Karpas-422 (cell line): ENCODE measurements at regions not wholly inside any gene's neighbourhood (a gene's known extent, or its start where the extent isn't known, plus 50 kb on each side); places are given as distances from the start of the nearest gene placed in this dataset.
"Not testable (repeated sequence)": the region's sequence is repeated elsewhere in the genome, so short reads cannot be mapped to it uniquely, and the experiment has no call there.

Experiments
- DNase-seq: peaks from one replicate; pipeline ENCODE4 v3.0.0-alpha.2; 2015
- H2AFZ ChIP-seq: fragments of 200-600 bp; sonication (generic); 2 replicates; pipeline ENCODE4 v1.6.1; 2014; ENCODE audit warnings: antibody characterized with exemption, low read length, mixed read lengths
- H3K27ac ChIP-seq: fragments of 200-600 bp; sonication (generic); 2 replicates; pipeline ENCODE4 v1.5.1; 2014; ENCODE audit warnings: mild to moderate bottlenecking, low read length, moderate library complexity
- H3K27me3 ChIP-seq: fragments of 200-600 bp; sonication (generic); 2 replicates; pipeline ENCODE4 v1.6.1; 2014; ENCODE audit warnings: low read length, mixed read lengths
- H3K36me3 ChIP-seq: fragments of 200-600 bp; sonication (generic); 2 replicates; pipeline ENCODE4 v1.6.1; 2014; ENCODE audit warnings: low read length, mixed read lengths; ENCODE audit not compliant: insufficient read depth
- H3K4me1 ChIP-seq: fragments of 200-600 bp; sonication (generic); 2 replicates; pipeline ENCODE4 v1.6.1; 2014; ENCODE audit warnings: mild to moderate bottlenecking, low read length, mixed read lengths
- H3K4me2 ChIP-seq: fragments of 200-600 bp; sonication (generic); 2 replicates; pipeline ENCODE4 v1.6.1; 2014; ENCODE audit warnings: low read length, low read depth, mild to moderate bottlenecking; ENCODE audit not compliant: poor library complexity, severe bottlenecking
- H3K4me3 ChIP-seq: fragments of 200-600 bp; sonication (generic); 2 replicates; pipeline ENCODE4 v1.5.1; 2014; ENCODE audit warnings: mild to moderate bottlenecking, antibody characterized with exemption, low read length, mixed read lengths
- H3K79me2 ChIP-seq: fragments of 200-600 bp; sonication (generic); 2 replicates; pipeline ENCODE4 v1.6.1; 2014; ENCODE audit warnings: mild to moderate bottlenecking, low read length, mixed read lengths
- H3K9ac ChIP-seq: fragments of 200-600 bp; sonication (generic); 2 replicates; pipeline ENCODE4 v1.6.0; 2014; ENCODE audit warnings: low read length
- H3K9me2 ChIP-seq: fragments of 200-600 bp; sonication (generic), shearing (Covaris generic); replicated peaks from 2 replicates; pipeline ENCODE4 v1.6.0; 2014; ENCODE audit warnings: mild to moderate bottlenecking, low read length, moderate library complexity; ENCODE audit not compliant: insufficient read depth
- H3K9me3 ChIP-seq: fragments of 300-700, 200-600 bp; sonication (generic); 2 replicates; pipeline ENCODE4 v1.6.1; 2014; ENCODE audit warnings: low read length, mixed read lengths
- H4K20me1 ChIP-seq: fragments of 200-600 bp; sonication (generic); 2 replicates; pipeline ENCODE4 v1.6.1; 2014; ENCODE audit warnings: mild to moderate bottlenecking, antibody characterized with exemption, low read length, low read depth; ENCODE audit not compliant: insufficient read depth

GRCh38 chr1:47594627-47595026 is 156.8 kb downstream of the FOXD2 start:
- Histone ChIP-seq H3K9me3 (no peaks in the 10 kb centered on the region), H3K9ac (no peak overlapping the region), H3K9me2 (no peaks in the 10 kb centered on the region), H3K36me3 (no peaks in the 10 kb centered on the region), H2AFZ (no peak overlapping the region), H3K4me2 (no peak overlapping the region), H3K4me1 (peaks cover 19% of the 10 kb centered on the region), H3K4me3 (no peak overlapping the region), H3K27me3 (no peaks in the 10 kb centered on the region), H3K79me2 (no peaks in the 10 kb centered on the region), H4K20me1 (no peaks in the 10 kb centered on the region), H3K27ac (no peak overlapping the region)
- DNase-seq: no peak

DNA sequence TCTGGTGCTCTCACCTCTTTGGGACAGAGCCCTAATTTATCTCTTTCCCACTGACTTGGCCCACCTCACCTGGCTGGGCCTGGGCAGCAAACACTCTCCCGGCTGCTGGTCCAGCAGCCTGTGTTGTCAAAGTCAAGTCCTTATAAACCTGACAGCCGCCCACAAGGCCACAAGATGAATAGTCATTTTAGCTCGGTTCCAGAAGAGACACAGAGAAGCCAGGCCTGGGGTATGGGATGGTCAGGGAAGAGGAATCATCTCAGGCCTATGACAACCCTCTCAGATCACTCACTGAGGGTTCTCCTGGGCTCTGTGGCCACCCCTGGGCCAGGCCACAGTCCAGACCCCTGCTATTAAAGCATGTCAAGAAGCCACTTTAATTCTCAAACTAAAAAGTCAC is 158.5 kb downstream of the FOXD2 start:
- H3K9me3 ChIP-seq: peaks cover 3% of the 10 kb centered on the region; the same call in 1 of the 2 replicates
- no peak overlapping the region for H3K9ac ChIP-seq
- no peak overlapping the region for H3K4me2 ChIP-seq
- 0 out of 2 replicates have a peak, but pooled peaks cover 2% of the 10 kb centered on the region for H3K36me3 ChIP-seq
- H2AFZ ChIP-seq: no peak overlapping the region
- no peak overlapping the region for H3K27ac ChIP-seq
- H3K79me2 ChIP-seq: no peaks in the 10 kb centered on the region
- H3K27me3 ChIP-seq: no peaks in the 10 kb centered on the region
- H3K4me3 ChIP-seq: no peak overlapping the region
- H4K20me1 ChIP-seq: no peaks in the 10 kb centered on the region
- H3K4me1 ChIP-seq: peaks cover 11% of the 10 kb centered on the region
- no peaks in the 10 kb centered on the region for H3K9me2 ChIP-seq
- no peak for DNase-seq

DNA sequence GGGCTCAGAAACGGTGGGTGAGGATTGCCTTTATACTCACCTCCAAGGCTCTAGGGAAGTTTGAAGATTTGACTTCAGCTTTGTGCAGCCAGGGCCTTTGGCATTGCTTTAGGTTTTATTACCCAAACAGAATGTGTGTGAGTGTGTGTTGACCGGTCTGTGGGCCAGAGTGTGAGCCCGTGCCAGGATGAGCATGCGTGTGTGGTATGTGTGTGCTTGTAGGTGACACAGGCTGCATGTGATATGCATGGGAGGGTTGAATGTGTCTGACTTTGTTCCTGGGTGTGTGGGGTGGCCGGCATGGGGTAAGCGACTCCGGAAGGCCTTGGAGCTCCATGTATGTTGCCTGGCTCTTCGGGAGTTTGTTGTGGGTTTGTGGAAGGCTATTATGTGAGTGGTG is 160.5 kb downstream of the FOXD2 start:
- Histone ChIP-seq H3K4me1 (peaks cover 11% of the 10 kb centered on the region), H3K9me3 (peaks cover 3% of the 10 kb centered on the region; the same call in 1 of the 2 replicates), H2AFZ (no peak overlapping the region), H3K9me2 (no peaks in the 10 kb centered on the region), H3K4me2 (no peak overlapping the region), H3K27me3 (no peaks in the 10 kb centered on the region), H3K79me2 (no peaks in the 10 kb centered on the region), H4K20me1 (no peaks in the 10 kb centered on the region), H3K27ac (no peak overlapping the region), H3K9ac (no peak overlapping the region), H3K4me3 (no peak overlapping the region), H3K36me3 (0 out of 2 replicates have a peak, but pooled peaks cover 2% of the 10 kb centered on the region)
- no peak for DNase-seq

DNA sequence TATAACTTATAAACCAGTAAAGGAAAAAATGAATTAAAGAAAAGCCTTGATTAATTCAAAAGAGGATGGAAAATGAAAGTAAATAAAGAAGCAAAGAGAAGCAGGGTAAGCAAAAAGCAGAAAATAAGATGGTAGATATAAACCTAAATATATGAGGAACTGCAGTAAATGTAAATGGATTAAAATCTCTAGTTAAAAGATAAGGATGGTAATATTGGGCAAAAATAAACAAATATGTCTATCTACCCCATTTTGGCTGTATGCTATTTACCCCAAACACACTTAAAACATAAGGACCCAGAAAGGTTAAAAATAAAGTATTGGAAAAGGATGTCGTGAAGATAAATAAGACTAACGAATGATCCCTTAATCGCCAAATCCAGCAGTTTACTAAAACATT is 161.9 kb downstream of the FOXD2 start:
- Histone ChIP-seq H3K79me2 (no peaks in the 10 kb centered on the region), H3K4me1 (peaks cover 11% of the 10 kb centered on the region), H3K27ac (no peak overlapping the region), H2AFZ (no peak overlapping the region), H3K4me3 (no peak overlapping the region), H3K4me2 (no peak overlapping the region), H3K9ac (no peak overlapping the region), H3K36me3 (0 out of 2 replicates have a peak, but pooled peaks cover 2% of the 10 kb centered on the region), H3K9me2 (no peaks in the 10 kb centered on the region), H3K27me3 (no peaks in the 10 kb centered on the region), H4K20me1 (no peaks in the 10 kb centered on the region), H3K9me3 (peaks cover 3% of the 10 kb centered on the region; the same call in 1 of the 2 replicates)
- no peak for DNase-seq

GRCh38 chr1:47602491-47602890 is 164.6 kb downstream of the FOXD2 start:
- H3K79me2 ChIP-seq, H3K9me3 ChIP-seq, H3K27ac ChIP-seq, H2AFZ ChIP-seq, H3K9ac ChIP-seq, H3K36me3 ChIP-seq, H3K4me3 ChIP-seq, H4K20me1 ChIP-seq, H3K9me2 ChIP-seq, H3K4me2 ChIP-seq, H3K27me3 ChIP-seq, DNase-seq: not testable (repeated sequence)
- peaks cover 11% of the 10 kb centered on the region for H3K4me1 ChIP-seq

GRCh38 chr1:47604869-47605268 is 167.0 kb downstream of the FOXD2 start:
- H4K20me1 ChIP-seq, H3K79me2 ChIP-seq, H2AFZ ChIP-seq, H3K4me2 ChIP-seq, H3K27me3 ChIP-seq, H3K4me3 ChIP-seq, H3K9ac ChIP-seq, H3K9me3 ChIP-seq, H3K4me1 ChIP-seq, H3K27ac ChIP-seq, H3K36me3 ChIP-seq, DNase-seq, H3K9me2 ChIP-seq: not testable (repeated sequence)

- H3K27ac ChIP-seq: no peak overlapping the region
- no peaks in the 10 kb centered on the region for H4K20me1 ChIP-seq
- H3K9me3 ChIP-seq: no peaks in the 10 kb centered on the region
- no peak overlapping the region for H2AFZ ChIP-seq
- no peaks in the 10 kb centered on the region for H3K27me3 ChIP-seq
- H3K4me1 ChIP-seq: peaks cover 17% of the 10 kb centered on the region
- H3K9me2 ChIP-seq: no peaks in the 10 kb centered on the region
- H3K79me2 ChIP-seq: no peaks in the 10 kb centered on the region
- H3K4me3 ChIP-seq: no peak overlapping the region
- H3K4me2 ChIP-seq: no peak overlapping the region
- DNase-seq: no peak
- H3K36me3 ChIP-seq: no peaks in the 10 kb centered on the region
- no peak overlapping the region for H3K9ac ChIP-seq
Observed at GRCh38 chr1:47608296-47608875, 170.5 kb downstream of the FOXD2 start.

- H3K27ac ChIP-seq: no peak overlapping the region
- no peaks in the 10 kb centered on the region for H3K27me3 ChIP-seq
- no peaks in the 10 kb centered on the region for H3K9me2 ChIP-seq
- H2AFZ ChIP-seq: no peak overlapping the region
- H3K4me2 ChIP-seq: no peak overlapping the region
- H3K36me3 ChIP-seq: no peaks in the 10 kb centered on the region
- no peaks in the 10 kb centered on the region for H3K9me3 ChIP-seq
- H3K4me3 ChIP-seq: no peak overlapping the region
- DNase-seq: no peak
- no peaks in the 10 kb centered on the region for H3K79me2 ChIP-seq
- H3K4me1 ChIP-seq: peaks cover 17% of the 10 kb centered on the region
- H3K9ac ChIP-seq: no peak overlapping the region
- H4K20me1 ChIP-seq: no peaks in the 10 kb centered on the region
Observed at GRCh38 chr1:47611992-47612391, 174.1 kb downstream of the FOXD2 start.

- Histone ChIP-seq H2AFZ (no peak overlapping the region), H3K4me1 (peaks cover 17% of the 10 kb centered on the region), H3K9me2 (no peaks in the 10 kb centered on the region), H3K36me3 (no peaks in the 10 kb centered on the region), H3K27me3 (no peaks in the 10 kb centered on the region), H3K9me3 (no peaks in the 10 kb centered on the region), H4K20me1 (no peaks in the 10 kb centered on the region), H3K79me2 (no peaks in the 10 kb centered on the region), H3K4me2 (no peak overlapping the region), H3K9ac (no peak overlapping the region), H3K4me3 (no peak overlapping the region), H3K27ac (no peak overlapping the region)
- no peak for DNase-seq
Observed at GRCh38 chr1:47612819-47613218, 175.0 kb downstream of the FOXD2 start.
